ENCODE measurements at regions not wholly inside any gene's neighbourhood (a gene's known extent, or its start where the extent isn't known, plus 50 kb on each side); places are given as distances from the start of the nearest gene placed in this dataset.
"Not testable (repeated sequence)": the region's sequence is repeated elsewhere in the genome, so short reads cannot be mapped to it uniquely, and the experiment has no call there.

GRCh38 chr2:234363647-234364294 is 133.1 kb downstream of the ARL4C start:
- peaks cover 0 to 9% (median 2%) of the 10 kb centered on the region in 4 donors for H3K9me3 ChIP-seq
- WGBS, 2 donors = 44 to 48% methylated on average over 10 of the region's 10 CpGs
- H3K36me3 ChIP-seq = no peaks in the 10 kb centered on the region
- no peak for DNase-seq (ENCODE audit: low spot score in 2 of 2)
- no peaks in the 10 kb centered on the region for H3K27me3 ChIP-seq
- H3K4me1 ChIP-seq = peaks cover 0 to 39% (median 20%) of the 10 kb centered on the region in 4 donors
- TF ChIP-seq POLR2A (IDR thresholded peaks at IDR 0.05) (no peak), EP300 (IDR thresholded peaks at IDR 0.05) (no peak), CTCF (IDR thresholded peaks at IDR 0.05) (no peak)
- no peak overlapping the region for H3K27ac ChIP-seq
- H3K4me3 ChIP-seq = no peak overlapping the region

- 16 to 25% methylated on average over 4 of the region's 4 CpGs for WGBS, 2 donors
- TF ChIP-seq EP300 (IDR thresholded peaks at IDR 0.05) (no peak), CTCF (IDR thresholded peaks at IDR 0.05) (no peak), POLR2A (IDR thresholded peaks at IDR 0.05) (no peak)
- no peak for DNase-seq (ENCODE audit: low spot score in 2 of 2)
- H3K36me3 ChIP-seq = no peaks in the 10 kb centered on the region
- no peak overlapping the region for H3K27ac ChIP-seq
- H3K4me1 ChIP-seq = peaks cover 0 to 31% (median 14%) of the 10 kb centered on the region in 4 donors
- peaks cover 0 to 11% (median 2%) of the 10 kb centered on the region in 4 donors for H3K9me3 ChIP-seq
- H3K27me3 ChIP-seq = no peaks in the 10 kb centered on the region
- H3K4me3 ChIP-seq = no peak overlapping the region
Observed at GRCh38 chr2:234363011-234363487, 133.8 kb downstream of the ARL4C start.

- not testable (repeated sequence) for H3K27me3 ChIP-seq; H3K36me3 ChIP-seq; DNase-seq (ENCODE audit: low spot score in 2 of 2); H3K27ac ChIP-seq; H3K4me3 ChIP-seq
- Histone ChIP-seq H3K9me3 (peaks cover 0 to 11% (median 2%) of the 10 kb centered on the region in 4 donors), H3K4me1 (peaks cover 0 to 12% (median 0%) of the 10 kb centered on the region in 4 donors)
Observed at GRCh38 chr2:234360313-234360975, 136.4 kb downstream of the ARL4C start.

GRCh38 chr2:234357666-234358065 is 139.2 kb downstream of the ARL4C start:
- no peak for TF ChIP-seq EP300 (IDR thresholded peaks at IDR 0.05)
- TF ChIP-seq POLR2A (IDR thresholded peaks at IDR 0.05) = no peak
- no peak for TF ChIP-seq CTCF (IDR thresholded peaks at IDR 0.05)

GRCh38 chr2:234355808-234356365 is 141.0 kb downstream of the ARL4C start:
- H3K9me3 ChIP-seq = peaks cover 0 to 24% (median 2%) of the 10 kb centered on the region in 4 donors
- no peak for DNase-seq (ENCODE audit: low spot score in 2 of 2)
- H3K27ac ChIP-seq = no peak overlapping the region
- no peaks in the 10 kb centered on the region for H3K27me3 ChIP-seq
- no peaks in the 10 kb centered on the region for H3K36me3 ChIP-seq
- TF ChIP-seq EP300 (IDR thresholded peaks at IDR 0.05) = no peak
- no peak for TF ChIP-seq POLR2A (IDR thresholded peaks at IDR 0.05)
- TF ChIP-seq CTCF (IDR thresholded peaks at IDR 0.05) = no peak
- WGBS, 2 donors = 29 to 43% methylated on average over 6 of the region's 6 CpGs
- H3K4me1 ChIP-seq = no peaks in the 10 kb centered on the region
- no peak overlapping the region for H3K4me3 ChIP-seq

More at GRCh38 chr2:234357666-234358065, 139.2 kb downstream of the ARL4C start:
- Histone ChIP-seq H3K27me3 (no peaks in the 10 kb centered on the region), H3K4me3 (no peak overlapping the region), H3K4me1 (no peaks in the 10 kb centered on the region), H3K36me3 (no peaks in the 10 kb centered on the region), H3K9me3 (peaks cover 0 to 19% (median 2%) of the 10 kb centered on the region in 4 donors), H3K27ac (no peak overlapping the region)
- DNase-seq (ENCODE audit: low spot score in 2 of 2) = no peak
- 58 to 85% methylated on average over 2 to 3 of the region's 3 CpGs for WGBS, 2 donors
